Stimulated activated CD8-positive, alpha-beta memory T cell treated with anti-CD3 and anti-CD28 coated beads, Interleukin-4, amount 100 ng/mL, for 48 hours (primary cell): ENCODE measurements at regions not wholly inside any gene's neighbourhood (a gene's known extent, or its start where the extent isn't known, plus 50 kb on each side); places are given as distances from the start of the nearest gene placed in this dataset.
"Not testable (repeated sequence)": the region's sequence is repeated elsewhere in the genome, so short reads cannot be mapped to it uniquely, and the experiment has no call there.

ENCODE experiments used
- DNase-seq: peaks from one replicate; pipeline ENCODE4 v3.0.0-alpha.2; 2020

- DNase-seq, result no peak
These were observed 382.1 kb downstream of the OSR1 start for GRCh38 chr2:18976168-18976961.

- no peak for DNase-seq
These were observed 382.8 kb downstream of the OSR1 start for GRCh38 chr2:18975506-18976167.

GRCh38 chr2:18971628-18972027, 382.3 kb upstream of the NT5C1B start:
- no peak for DNase-seq

GRCh38 chr2:18971069-18971378, 381.7 kb upstream of the NT5C1B start:
- no peak for DNase-seq

GRCh38 chr2:18966131-18966530, 376.8 kb upstream of the NT5C1B start:
- no peak for DNase-seq

- DNase-seq, result not testable (repeated sequence)
These were observed 374.4 kb upstream of the NT5C1B start for GRCh38 chr2:18963739-18964256.

- no peak for DNase-seq
These were observed 372.6 kb upstream of the NT5C1B start for GRCh38 chr2:18961991-18962421.

GRCh38 chr2:18959952-18960717, 370.8 kb upstream of the NT5C1B start:
- no peak for DNase-seq

- no peak for DNase-seq
These were observed 369.8 kb upstream of the NT5C1B start for GRCh38 chr2:18959200-18959599.

GRCh38 chr2:18957909-18958308, 368.5 kb upstream of the NT5C1B start:
- DNase-seq, result no peak

- DNase-seq, result no peak
These were observed 361.0 kb upstream of the NT5C1B start for GRCh38 chr2:18950361-18950851.

- no peak for DNase-seq
These were observed 360.5 kb upstream of the NT5C1B start for GRCh38 chr2:18949871-18950270.

- no peak for DNase-seq
These were observed 350.8 kb upstream of the NT5C1B start for GRCh38 chr2:18940184-18940583.

GRCh38 chr2:18939740-18940139, 350.4 kb upstream of the NT5C1B start:
- DNase-seq, result not testable (repeated sequence)

- no peak for DNase-seq
These were observed 345.5 kb upstream of the NT5C1B start for GRCh38 chr2:18934886-18935285.

- no peak for DNase-seq
These were observed 343.5 kb upstream of the NT5C1B start for GRCh38 chr2:18932853-18933252.

GRCh38 chr2:18930971-18931370, 341.6 kb upstream of the NT5C1B start:
- DNase-seq, result no peak

- DNase-seq, result no peak
These were observed 338.3 kb upstream of the NT5C1B start for GRCh38 chr2:18927525-18928232.

GRCh38 chr2:18926631-18927524, 337.5 kb upstream of the NT5C1B start:
- DNase-seq, result no peak

GRCh38 chr2:18925296-18925695, 335.9 kb upstream of the NT5C1B start:
- DNase-seq, result no peak

- no peak for DNase-seq
These were observed 335.5 kb upstream of the NT5C1B start for GRCh38 chr2:18924886-18925285.

GRCh38 chr2:18924386-18924785, 335.0 kb upstream of the NT5C1B start:
- no peak for DNase-seq
